ENCODE measurements at regions not wholly inside any gene's neighbourhood (a gene's known extent, or its start where the extent isn't known, plus 50 kb on each side); places are given as distances from the start of the nearest gene placed in this dataset.

DNA sequence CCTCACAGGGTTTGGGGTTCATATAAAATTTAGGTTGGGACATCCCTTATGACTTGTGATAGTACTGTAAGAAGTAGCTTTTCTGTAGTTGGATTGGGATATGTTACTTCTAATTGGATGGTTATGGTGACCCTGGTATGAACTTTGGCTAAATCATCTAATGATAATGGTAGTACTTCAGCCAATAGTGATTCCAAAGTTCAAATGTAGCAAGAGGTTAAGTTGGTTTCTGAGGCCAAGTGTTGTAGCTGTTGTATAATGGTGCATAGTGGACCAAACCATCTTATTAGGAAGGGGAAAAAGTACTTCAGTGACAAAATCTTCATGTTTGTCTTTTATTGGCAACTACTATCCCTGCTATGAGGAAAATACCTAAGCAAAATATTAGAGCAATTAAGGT is 542.1 kb upstream of the IGFBP3 start:
- DNase-seq: no peak

GRCh38 chr7:46461334-46461777 is 540.3 kb upstream of the IGFBP3 start:
- no peak for DNase-seq

DNA sequence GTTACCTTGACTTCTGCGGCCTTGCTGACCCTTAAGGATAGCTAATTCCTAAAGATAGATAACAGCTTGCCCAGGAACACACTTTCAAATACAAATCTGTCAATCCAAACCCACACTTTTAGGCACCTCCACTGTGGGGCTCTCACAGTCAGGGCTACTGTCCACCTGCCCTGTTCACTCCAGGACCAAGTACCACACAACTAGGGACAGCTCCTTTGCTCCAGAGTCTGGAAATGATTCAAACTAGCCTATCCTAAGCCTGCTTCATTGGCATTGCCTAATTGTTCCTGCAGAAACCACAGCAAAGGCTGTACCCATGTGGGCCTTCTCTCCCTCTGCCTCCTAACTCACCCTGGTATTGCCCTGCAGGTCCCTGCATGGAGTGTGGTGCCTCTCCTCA is 538.9 kb upstream of the IGFBP3 start:
- DNase-seq: no peak

DNA sequence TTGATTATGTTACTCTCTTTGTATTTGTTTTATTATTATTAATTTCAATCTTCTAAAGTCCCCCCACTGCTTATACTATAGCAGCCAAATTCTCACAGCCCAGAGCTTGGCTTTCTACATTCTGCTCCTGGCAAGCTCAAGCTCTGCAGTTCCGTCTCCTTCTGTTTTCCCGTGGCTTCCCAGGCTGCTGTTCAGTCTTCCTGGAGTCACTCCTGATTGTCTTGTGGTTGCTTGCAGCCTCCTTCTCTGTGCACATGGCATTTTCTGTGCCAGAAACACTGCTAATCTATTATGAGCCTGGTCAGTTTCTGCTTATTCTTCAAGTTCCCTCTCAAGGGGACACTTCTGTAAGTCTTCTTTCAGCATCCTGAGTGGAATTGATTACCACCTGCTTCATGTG is 533.7 kb upstream of the IGFBP3 start:
- no peak for DNase-seq

DNA sequence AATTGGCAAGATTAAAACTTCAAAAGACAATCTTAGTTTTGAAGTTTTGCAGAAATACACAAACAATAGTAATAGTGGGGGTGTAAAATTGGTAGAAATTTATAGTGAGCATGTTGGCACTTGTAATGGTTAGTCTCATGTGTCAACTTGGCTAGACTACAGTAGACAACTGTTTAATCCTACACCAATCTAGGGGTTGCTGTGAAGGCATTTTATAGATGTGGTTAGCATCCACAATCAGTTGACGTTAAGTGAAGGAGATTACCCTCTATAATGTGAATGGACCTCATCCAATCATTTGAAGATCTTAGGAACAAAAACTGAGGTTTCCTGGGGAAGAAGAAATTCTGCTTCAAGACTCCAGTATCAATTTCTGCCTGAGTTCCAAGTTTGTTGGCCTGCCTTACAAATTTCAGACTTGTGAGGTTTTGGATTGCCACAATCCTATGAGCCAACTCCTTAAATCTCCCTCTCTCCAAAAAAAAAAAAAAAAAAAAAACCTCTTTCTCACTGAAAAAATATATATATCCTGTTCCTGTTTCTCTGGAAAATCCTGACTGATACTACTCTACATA is 531.6 kb upstream of the IGFBP3 start:
- DNase-seq: no peak

- no peak for DNase-seq
These were observed 530.8 kb upstream of the IGFBP3 start for GRCh38 chr7:46451846-46452245.

DNA sequence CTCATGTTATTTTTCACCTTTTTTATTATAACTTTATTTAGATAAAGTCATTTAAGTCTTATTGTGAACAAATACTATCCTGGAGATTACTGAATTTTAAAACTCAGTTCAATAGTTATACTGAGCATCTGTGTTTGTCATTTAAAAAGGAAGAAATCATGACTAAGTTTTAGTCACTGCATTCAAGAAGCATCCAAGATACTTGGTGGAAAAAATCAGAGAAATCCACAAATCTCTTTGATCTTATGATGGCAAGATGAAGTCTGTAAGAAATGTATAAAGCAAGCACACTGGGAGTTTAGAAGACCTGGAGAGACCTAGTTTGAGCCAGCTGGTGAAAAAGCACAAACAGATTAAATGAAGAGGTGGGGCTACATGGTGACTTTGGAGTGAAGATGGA is 529.8 kb upstream of the IGFBP3 start:
- no peak for DNase-seq

DNA sequence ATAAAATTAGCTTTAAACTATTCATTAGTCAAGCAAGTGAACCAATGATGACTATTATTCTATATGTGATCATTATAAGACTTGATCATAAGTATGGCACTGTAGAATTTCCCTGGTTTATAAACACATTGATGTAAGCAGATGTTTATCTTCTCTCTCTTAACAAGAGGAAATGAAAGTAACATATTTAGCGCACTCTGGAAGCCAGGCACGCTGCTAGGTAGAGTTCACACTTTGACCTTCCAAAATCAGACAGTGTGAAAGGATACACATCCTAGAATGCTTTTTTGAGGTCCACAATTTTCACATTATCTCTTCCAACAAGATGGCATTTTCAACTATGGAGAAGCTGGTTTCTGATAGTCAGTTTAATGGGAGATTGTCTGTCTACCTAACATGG is 529.4 kb upstream of the IGFBP3 start:
- no peak for DNase-seq

- no peak for DNase-seq
These were observed 528.7 kb upstream of the IGFBP3 start for GRCh38 chr7:46449743-46450142.

- DNase-seq: no peak
These were observed 527.4 kb upstream of the IGFBP3 start for GRCh38 chr7:46448478-46448877.

GRCh38 chr7:46446151-46446550 is 525.1 kb upstream of the IGFBP3 start:
- DNase-seq: no peak

- DNase-seq: no peak
These were observed 523.2 kb upstream of the IGFBP3 start for GRCh38 chr7:46444256-46444655.

GRCh38 chr7:46440186-46440585 is 519.1 kb upstream of the IGFBP3 start:
- DNase-seq: no peak

DNA sequence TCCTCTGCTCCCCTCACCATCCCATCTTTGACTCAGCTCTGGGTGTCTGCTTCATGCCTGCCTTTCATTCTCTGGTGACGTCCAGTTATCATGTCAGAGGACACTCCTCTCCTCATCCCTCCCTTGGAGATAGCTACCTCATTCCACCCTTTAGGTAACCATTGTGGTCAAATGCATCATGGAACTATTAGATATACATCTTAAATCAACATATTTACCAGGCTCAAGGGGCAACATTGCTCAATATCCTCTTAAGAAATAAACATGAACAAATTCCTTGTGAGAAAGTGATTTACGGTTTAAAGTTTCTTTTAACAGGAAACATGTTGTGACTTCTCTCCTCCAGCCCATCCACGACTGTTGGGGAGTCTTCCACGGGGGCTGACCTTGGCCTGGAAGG is 511.6 kb upstream of the IGFBP3 start:
- no peak for DNase-seq

DNA sequence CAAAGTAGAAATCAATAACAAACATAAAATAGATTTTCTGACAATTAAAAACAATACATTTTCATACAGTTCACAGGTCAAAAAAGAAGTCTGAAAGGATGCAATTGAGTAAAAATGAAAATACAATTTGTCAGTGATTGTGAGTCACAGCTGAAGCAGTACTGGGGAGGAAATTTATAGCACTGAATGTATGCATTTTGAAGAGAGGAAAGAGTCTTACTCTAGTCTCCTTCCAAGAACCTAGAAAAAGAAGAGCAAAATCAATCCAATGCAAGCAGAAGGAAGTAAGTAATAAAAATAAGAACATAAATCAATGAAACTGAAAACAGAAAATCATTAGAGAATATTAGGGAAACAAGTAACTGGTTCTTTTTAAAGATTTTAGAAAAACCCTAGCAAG is 507.2 kb upstream of the IGFBP3 start:
- DNase-seq: no peak

- DNase-seq: no peak
These were observed 503.9 kb upstream of the IGFBP3 start for GRCh38 chr7:46424934-46425333.

GRCh38 chr7:46421441-46422230 is 500.6 kb upstream of the IGFBP3 start:
- no peak for DNase-seq

- no peak for DNase-seq
These were observed 493.9 kb upstream of the IGFBP3 start for GRCh38 chr7:46414946-46415345.

GRCh38 chr7:46411236-46411635 is 490.2 kb upstream of the IGFBP3 start:
- no peak for DNase-seq

GRCh38 chr7:46407125-46407524 is 486.1 kb upstream of the IGFBP3 start:
- no peak for DNase-seq

- no peak for DNase-seq
These were observed 476.5 kb upstream of the IGFBP3 start for GRCh38 chr7:46397591-46397990.

DNA sequence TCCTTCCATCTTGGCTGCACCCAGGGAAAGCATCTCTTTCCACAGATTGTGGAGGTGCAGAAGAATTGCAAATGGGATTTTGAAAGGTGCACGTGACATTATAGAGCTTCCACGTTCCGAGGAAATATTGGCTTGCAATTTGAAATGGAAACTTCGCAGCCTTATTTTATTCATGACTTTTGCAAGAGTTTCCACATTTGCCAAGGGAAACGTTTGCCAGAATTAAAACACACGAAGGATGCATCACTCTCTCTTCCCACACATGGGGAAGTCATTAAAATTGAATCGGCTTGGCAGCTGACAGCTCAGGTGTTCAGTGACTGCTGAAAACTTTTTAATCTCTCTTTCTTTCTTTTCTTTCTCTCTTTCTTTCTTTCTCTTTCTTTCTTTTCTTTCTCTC is 475.4 kb upstream of the IGFBP3 start:
- DNase-seq: no peak

GRCh38 chr7:46393142-46393541 is 472.1 kb upstream of the IGFBP3 start:
- no peak for DNase-seq

- DNase-seq: no peak
These were observed 470.4 kb upstream of the IGFBP3 start for GRCh38 chr7:46391231-46392201.
